ENCODE measurements at regions not wholly inside any gene's neighbourhood (a gene's known extent, or its start where the extent isn't known, plus 50 kb on each side); places are given as distances from the start of the nearest gene placed in this dataset.

- Histone ChIP-seq H3K9me3 (replicated peaks in 1 of 2; ENCODE audit: control insufficient read depth in 2 of 2, insufficient read depth in 1 of 2, low read depth in 1 of 2, low read length in 2 of 2) (no peaks in the 10 kb centered on the region), H3K4me2 (ENCODE audit: insufficient read depth, low read length, poor library complexity, severe bottlenecking) (no peak overlapping the region), H4K91ac (ENCODE audit: low read depth, low read length, poor library complexity) (no peak overlapping the region), H3K36me3 (replicated peaks in 1 of 2; ENCODE audit: control insufficient read depth in 2 of 2, insufficient read depth in 2 of 2, low read length in 2 of 2) (no peaks in the 10 kb centered on the region), H3K4me3 (ENCODE audit: low read length in 2 of 2) (no peak overlapping the region), H3K9ac (ENCODE audit: low read depth, low read length, poor library complexity) (no peak overlapping the region), H3K23ac (ENCODE audit: low read depth, low read length, poor library complexity) (no peak overlapping the region), H3K79me1 (ENCODE audit: low read depth, low read length) (no peaks in the 10 kb centered on the region), H4K8ac (ENCODE audit: low read depth, low read length) (no peak overlapping the region), H2BK5ac (ENCODE audit: low read length) (no peak overlapping the region), H3K27me3 (ENCODE audit: control insufficient read depth in 3 of 3, insufficient read depth in 3 of 3, low read depth in 1 of 3, low read length in 3 of 3) (no peaks in the 10 kb centered on the region), H3K18ac (ENCODE audit: low read length) (no peak overlapping the region), H3K27ac (replicated peaks; ENCODE audit: low read length) (no peak overlapping the region), H2BK12ac (ENCODE audit: low read length) (no peak overlapping the region), H3K14ac (ENCODE audit: low read length) (no peak overlapping the region), H2AK5ac (ENCODE audit: low read depth, low read length) (no peak overlapping the region), H2BK15ac (ENCODE audit: low read length) (no peak overlapping the region), H3K4ac (ENCODE audit: low read length) (no peak overlapping the region), H2AFZ (ENCODE audit: low read length) (no peak overlapping the region), H2BK120ac (ENCODE audit: low read depth, low read length) (no peak overlapping the region), H3K4me1 (ENCODE audit: control insufficient read depth in 2 of 2, insufficient read depth in 1 of 2, low read depth in 1 of 2, low read length in 2 of 2) (no peaks in the 10 kb centered on the region)
- no peak for DNase-seq (ENCODE audit: low spot score)
- no CpG with 5 or more reads among the region's 1 CpG for WGBS, 2 donors (ENCODE audit: extremely low coverage in 2 of 2, insufficient read length in 2 of 2, insufficient replicate concordance in 1 of 2)
Observed at GRCh38 chr1:229950908-229951307, 116.1 kb upstream of the GALNT2 start.

GRCh38 chr1:229951856-229952534 lies 115.0 kb upstream of the GALNT2 start:
- H2AK5ac ChIP-seq (ENCODE audit: low read depth, low read length), result no peak overlapping the region
- no CpG with 5 or more reads among the region's 2 CpGs for WGBS, 2 donors (ENCODE audit: extremely low coverage in 2 of 2, insufficient read length in 2 of 2, insufficient replicate concordance in 1 of 2)
- H2BK120ac ChIP-seq (ENCODE audit: low read depth, low read length), result no peak overlapping the region
- H4K91ac ChIP-seq (ENCODE audit: low read depth, low read length, poor library complexity), result no peak overlapping the region
- no peak overlapping the region for H2BK5ac ChIP-seq (ENCODE audit: low read length)
- no peak overlapping the region for H3K4me2 ChIP-seq (ENCODE audit: insufficient read depth, low read length, poor library complexity, severe bottlenecking)
- H3K36me3 ChIP-seq (replicated peaks in 1 of 2; ENCODE audit: control insufficient read depth in 2 of 2, insufficient read depth in 2 of 2, low read length in 2 of 2), result no peaks in the 10 kb centered on the region
- H3K27ac ChIP-seq (replicated peaks; ENCODE audit: low read length), result no peak overlapping the region
- H2AFZ ChIP-seq (ENCODE audit: low read length), result no peak overlapping the region
- no peaks in the 10 kb centered on the region for H3K27me3 ChIP-seq (ENCODE audit: control insufficient read depth in 3 of 3, insufficient read depth in 3 of 3, low read depth in 1 of 3, low read length in 3 of 3)
- H3K23ac ChIP-seq (ENCODE audit: low read depth, low read length, poor library complexity), result no peak overlapping the region
- no peak overlapping the region for H3K9ac ChIP-seq (ENCODE audit: low read depth, low read length, poor library complexity)
- H3K14ac ChIP-seq (ENCODE audit: low read length), result no peak overlapping the region
- no peak overlapping the region for H3K18ac ChIP-seq (ENCODE audit: low read length)
- H2BK15ac ChIP-seq (ENCODE audit: low read length), result no peak overlapping the region
- no peak for DNase-seq (ENCODE audit: low spot score)
- H3K79me1 ChIP-seq (ENCODE audit: low read depth, low read length), result no peaks in the 10 kb centered on the region
- H3K4me3 ChIP-seq (ENCODE audit: low read length in 2 of 2), result no peak overlapping the region
- H3K4me1 ChIP-seq (ENCODE audit: control insufficient read depth in 2 of 2, insufficient read depth in 1 of 2, low read depth in 1 of 2, low read length in 2 of 2), result no peaks in the 10 kb centered on the region
- H2BK12ac ChIP-seq (ENCODE audit: low read length), result no peak overlapping the region
- H3K9me3 ChIP-seq (replicated peaks in 1 of 2; ENCODE audit: control insufficient read depth in 2 of 2, insufficient read depth in 1 of 2, low read depth in 1 of 2, low read length in 2 of 2), result no peaks in the 10 kb centered on the region
- H3K4ac ChIP-seq (ENCODE audit: low read length), result no peak overlapping the region
- H4K8ac ChIP-seq (ENCODE audit: low read depth, low read length), result no peak overlapping the region

GRCh38 chr1:229952670-229953520 lies 114.1 kb upstream of the GALNT2 start:
- Histone ChIP-seq H3K27me3 (ENCODE audit: control insufficient read depth in 3 of 3, insufficient read depth in 3 of 3, low read depth in 1 of 3, low read length in 3 of 3) (no peaks in the 10 kb centered on the region), H3K79me1 (ENCODE audit: low read depth, low read length) (no peaks in the 10 kb centered on the region), H4K8ac (ENCODE audit: low read depth, low read length) (no peak overlapping the region), H2AK5ac (ENCODE audit: low read depth, low read length) (no peak overlapping the region), H4K91ac (ENCODE audit: low read depth, low read length, poor library complexity) (no peak overlapping the region), H2BK15ac (ENCODE audit: low read length) (no peak overlapping the region), H3K4me2 (ENCODE audit: insufficient read depth, low read length, poor library complexity, severe bottlenecking) (no peak overlapping the region), H2BK5ac (ENCODE audit: low read length) (no peak overlapping the region), H3K23ac (ENCODE audit: low read depth, low read length, poor library complexity) (no peak overlapping the region), H3K27ac (replicated peaks; ENCODE audit: low read length) (no peak overlapping the region), H3K18ac (ENCODE audit: low read length) (no peak overlapping the region), H2AFZ (ENCODE audit: low read length) (no peak overlapping the region), H3K9me3 (replicated peaks in 1 of 2; ENCODE audit: control insufficient read depth in 2 of 2, insufficient read depth in 1 of 2, low read depth in 1 of 2, low read length in 2 of 2) (no peaks in the 10 kb centered on the region), H3K4ac (ENCODE audit: low read length) (no peak overlapping the region), H3K9ac (ENCODE audit: low read depth, low read length, poor library complexity) (no peak overlapping the region), H3K36me3 (replicated peaks in 1 of 2; ENCODE audit: control insufficient read depth in 2 of 2, insufficient read depth in 2 of 2, low read length in 2 of 2) (no peaks in the 10 kb centered on the region), H2BK120ac (ENCODE audit: low read depth, low read length) (no peak overlapping the region), H3K4me3 (ENCODE audit: low read length in 2 of 2) (no peak overlapping the region), H3K4me1 (ENCODE audit: control insufficient read depth in 2 of 2, insufficient read depth in 1 of 2, low read depth in 1 of 2, low read length in 2 of 2) (no peaks in the 10 kb centered on the region), H2BK12ac (ENCODE audit: low read length) (no peak overlapping the region), H3K14ac (ENCODE audit: low read length) (no peak overlapping the region)
- DNase-seq (ENCODE audit: low spot score), result no peak
- WGBS, 2 donors (ENCODE audit: extremely low coverage in 2 of 2, insufficient read length in 2 of 2, insufficient replicate concordance in 1 of 2), result no CpG with 5 or more reads among the region's 4 CpGs

GRCh38 chr1:229953736-229954326 lies 113.2 kb upstream of the GALNT2 start:
- no peak for DNase-seq (ENCODE audit: low spot score)
- no CpG with 5 or more reads among the region's 1 CpG for WGBS, 2 donors (ENCODE audit: extremely low coverage in 2 of 2, insufficient read length in 2 of 2, insufficient replicate concordance in 1 of 2)
- Histone ChIP-seq H3K4ac (ENCODE audit: low read length) (no peak overlapping the region), H3K4me2 (ENCODE audit: insufficient read depth, low read length, poor library complexity, severe bottlenecking) (no peak overlapping the region), H4K91ac (ENCODE audit: low read depth, low read length, poor library complexity) (no peak overlapping the region), H2BK120ac (ENCODE audit: low read depth, low read length) (no peak overlapping the region), H2BK15ac (ENCODE audit: low read length) (no peak overlapping the region), H3K27me3 (ENCODE audit: control insufficient read depth in 3 of 3, insufficient read depth in 3 of 3, low read depth in 1 of 3, low read length in 3 of 3) (no peaks in the 10 kb centered on the region), H3K27ac (replicated peaks; ENCODE audit: low read length) (no peak overlapping the region), H3K14ac (ENCODE audit: low read length) (no peak overlapping the region), H2AK5ac (ENCODE audit: low read depth, low read length) (no peak overlapping the region), H3K79me1 (ENCODE audit: low read depth, low read length) (no peaks in the 10 kb centered on the region), H3K18ac (ENCODE audit: low read length) (no peak overlapping the region), H4K8ac (ENCODE audit: low read depth, low read length) (no peak overlapping the region), H2BK12ac (ENCODE audit: low read length) (no peak overlapping the region), H2AFZ (ENCODE audit: low read length) (no peak overlapping the region), H3K23ac (ENCODE audit: low read depth, low read length, poor library complexity) (no peak overlapping the region), H3K9me3 (replicated peaks in 1 of 2; ENCODE audit: control insufficient read depth in 2 of 2, insufficient read depth in 1 of 2, low read depth in 1 of 2, low read length in 2 of 2) (no peaks in the 10 kb centered on the region), H2BK5ac (ENCODE audit: low read length) (no peak overlapping the region), H3K4me3 (ENCODE audit: low read length in 2 of 2) (no peak overlapping the region), H3K4me1 (ENCODE audit: control insufficient read depth in 2 of 2, insufficient read depth in 1 of 2, low read depth in 1 of 2, low read length in 2 of 2) (no peaks in the 10 kb centered on the region), H3K36me3 (replicated peaks in 1 of 2; ENCODE audit: control insufficient read depth in 2 of 2, insufficient read depth in 2 of 2, low read length in 2 of 2) (no peaks in the 10 kb centered on the region), H3K9ac (ENCODE audit: low read depth, low read length, poor library complexity) (no peak overlapping the region)
